HG02610 (cell line): ENCODE measurements at regions not wholly inside any gene's neighbourhood (a gene's known extent, or its start where the extent isn't known, plus 50 kb on each side); places are given as distances from the start of the nearest gene placed in this dataset.
"Not testable (repeated sequence)": the region's sequence is repeated elsewhere in the genome, so short reads cannot be mapped to it uniquely, and the experiment has no call there.

Experiments
- ATAC-seq: cut with Tn5 transposase; IDR thresholded peaks from one replicate; pipeline ENCODE4 v1.9.1; 2021; ENCODE audit warnings: mild to moderate bottlenecking, moderate library complexity; ENCODE audit not compliant: unreplicated experiment

- no peak for ATAC-seq
These were observed 647.7 kb upstream of the ITGA1 start for GRCh38 chr5:52139888-52140615.

- no peak for ATAC-seq
These were observed 639.0 kb upstream of the ITGA1 start for GRCh38 chr5:52148679-52149078.

GRCh38 chr5:52150501-52150900, 637.2 kb upstream of the ITGA1 start:
- ATAC-seq, result no peak

GRCh38 chr5:52156809-52157208, 630.9 kb upstream of the ITGA1 start:
- ATAC-seq, result not testable (repeated sequence)

- not testable (repeated sequence) for ATAC-seq
These were observed 621.9 kb upstream of the ITGA1 start for GRCh38 chr5:52165806-52166205.

- ATAC-seq, result no peak
These were observed 614.6 kb upstream of the ITGA1 start for GRCh38 chr5:52173133-52173532.

- ATAC-seq, result no peak
These were observed 610.5 kb upstream of the ITGA1 start for GRCh38 chr5:52177193-52177592.

- no peak for ATAC-seq
These were observed 606.3 kb upstream of the ITGA1 start for GRCh38 chr5:52181403-52181802.

GRCh38 chr5:52190737-52191136, 597.0 kb upstream of the ITGA1 start:
- ATAC-seq, result no peak

- ATAC-seq, result no peak
These were observed 587.9 kb upstream of the ITGA1 start for GRCh38 chr5:52199833-52200232.

- ATAC-seq, result no peak
These were observed 585.5 kb upstream of the ITGA1 start for GRCh38 chr5:52202256-52202655.

- ATAC-seq, result no peak
These were observed 583.4 kb upstream of the ITGA1 start for GRCh38 chr5:52204310-52204709.
